HG02588 (cell line): ENCODE measurements at regions not wholly inside any gene's neighbourhood (a gene's known extent, or its start where the extent isn't known, plus 50 kb on each side); places are given as distances from the start of the nearest gene placed in this dataset.
"Not testable (repeated sequence)": the region's sequence is repeated elsewhere in the genome, so short reads cannot be mapped to it uniquely, and the experiment has no call there.

Experiments used
- ATAC-seq: cut with Tn5 transposase; IDR thresholded peaks from one replicate; pipeline ENCODE4 v1.9.1; 2021; ENCODE audit warnings: mild to moderate bottlenecking, moderate library complexity; ENCODE audit not compliant: unreplicated experiment

- no peak for ATAC-seq
Observed at GRCh38 chrX:46173159-46173558, 372.1 kb downstream of the ZNF674 start.

- ATAC-seq = not testable (repeated sequence)
Observed at GRCh38 chrX:46171457-46171856, 373.8 kb downstream of the ZNF674 start.

- no peak for ATAC-seq
Observed at GRCh38 chrX:46169808-46170207, 375.4 kb downstream of the ZNF674 start.

GRCh38 chrX:46168254-46168653 is 377.0 kb downstream of the ZNF674 start:
- ATAC-seq = no peak

GRCh38 chrX:46165866-46166265 is 379.4 kb downstream of the ZNF674 start:
- no peak for ATAC-seq

GRCh38 chrX:46165411-46165810 is 379.8 kb downstream of the ZNF674 start:
- no peak for ATAC-seq

GRCh38 chrX:46152756-46153155 is 392.5 kb downstream of the ZNF674 start:
- ATAC-seq = no peak

GRCh38 chrX:46151332-46151731 is 393.9 kb downstream of the ZNF674 start:
- not testable (repeated sequence) for ATAC-seq

- ATAC-seq = no peak
Observed at GRCh38 chrX:46144566-46144965, 400.7 kb downstream of the ZNF674 start.

- no peak for ATAC-seq
Observed at GRCh38 chrX:46140272-46140671, 404.9 kb downstream of the ZNF674 start.

- ATAC-seq = no peak
Observed at GRCh38 chrX:46130247-46130646, 415.0 kb downstream of the ZNF674 start.

GRCh38 chrX:46125111-46125510 is 420.1 kb downstream of the ZNF674 start:
- no peak for ATAC-seq

GRCh38 chrX:46117234-46117633 is 428.0 kb downstream of the ZNF674 start:
- no peak for ATAC-seq

- ATAC-seq = not testable (repeated sequence)
Observed at GRCh38 chrX:46087310-46087709, 457.9 kb downstream of the ZNF674 start.

GRCh38 chrX:46080121-46080520 is 465.1 kb downstream of the ZNF674 start:
- not testable (repeated sequence) for ATAC-seq

- no peak for ATAC-seq
Observed at GRCh38 chrX:46072791-46073190, 472.4 kb downstream of the ZNF674 start.

- ATAC-seq = no peak
Observed at GRCh38 chrX:46072372-46072771, 472.8 kb downstream of the ZNF674 start.

- ATAC-seq = no peak
Observed at GRCh38 chrX:46070421-46070820, 474.8 kb downstream of the ZNF674 start.

- ATAC-seq = no peak
Observed at GRCh38 chrX:46059316-46059715, 485.9 kb downstream of the ZNF674 start.

GRCh38 chrX:46044486-46044885 is 500.7 kb downstream of the ZNF674 start:
- no peak for ATAC-seq

- no peak for ATAC-seq
Observed at GRCh38 chrX:46040001-46040400, 505.2 kb downstream of the ZNF674 start.

- no peak for ATAC-seq
Observed at GRCh38 chrX:46039526-46039925, 505.7 kb downstream of the ZNF674 start.

- ATAC-seq = no peak
Observed at GRCh38 chrX:46036508-46036907, 508.7 kb downstream of the ZNF674 start.

GRCh38 chrX:46034868-46035267 is 510.4 kb downstream of the ZNF674 start:
- ATAC-seq = no peak
